ENCODE measurements at regions not wholly inside any gene's neighbourhood (a gene's known extent, or its start where the extent isn't known, plus 50 kb on each side); places are given as distances from the start of the nearest gene placed in this dataset.

GRCh38 chr12:17540921-17541320 is 549.1 kb downstream of the RERGL start:
- TF ChIP-seq POLR2AphosphoS5 (IDR thresholded peaks at IDR 0.05; ENCODE audit: low read depth, low read length) (no peak), POLR2A (IDR thresholded peaks at IDR 0.05; ENCODE audit: low read depth, low read length) (no peak), TAF1 (IDR thresholded peaks at IDR 0.05; ENCODE audit: low read depth, low read length) (no peak), PAX5 (IDR thresholded peaks at IDR 0.05; ENCODE audit: insufficient read depth, low read length, severe bottlenecking) (no peak), SPI1 (IDR thresholded peaks at IDR 0.05; ENCODE audit: low read depth, low read length) (no peak), POU2F2 (IDR thresholded peaks at IDR 0.05; ENCODE audit: low read depth, low read length) (no peak)
